ENCODE measurements at regions not wholly inside any gene's neighbourhood (a gene's known extent, or its start where the extent isn't known, plus 50 kb on each side); places are given as distances from the start of the nearest gene placed in this dataset.

DNA sequence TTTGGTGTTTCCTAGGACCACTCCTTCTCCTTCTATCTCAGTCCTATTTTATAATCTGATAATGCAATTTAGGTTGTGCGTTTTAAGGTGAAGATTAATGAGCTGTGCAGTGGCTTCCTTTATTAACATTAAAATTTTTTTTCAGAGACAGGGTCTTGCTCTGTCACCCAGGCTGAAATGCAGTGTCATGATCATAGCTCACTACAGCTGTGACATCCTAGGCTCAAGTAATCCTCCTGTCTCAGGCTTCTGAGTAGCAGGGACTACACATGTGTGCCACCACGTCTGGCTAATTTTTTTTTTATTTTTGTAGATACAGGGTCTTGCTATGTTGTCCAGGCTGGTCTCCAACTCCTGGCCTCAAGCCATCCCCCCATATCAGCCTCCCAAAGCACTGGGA lies 53.0 kb upstream of the DSP start:
- TF ChIP-seq, protein P1, sequence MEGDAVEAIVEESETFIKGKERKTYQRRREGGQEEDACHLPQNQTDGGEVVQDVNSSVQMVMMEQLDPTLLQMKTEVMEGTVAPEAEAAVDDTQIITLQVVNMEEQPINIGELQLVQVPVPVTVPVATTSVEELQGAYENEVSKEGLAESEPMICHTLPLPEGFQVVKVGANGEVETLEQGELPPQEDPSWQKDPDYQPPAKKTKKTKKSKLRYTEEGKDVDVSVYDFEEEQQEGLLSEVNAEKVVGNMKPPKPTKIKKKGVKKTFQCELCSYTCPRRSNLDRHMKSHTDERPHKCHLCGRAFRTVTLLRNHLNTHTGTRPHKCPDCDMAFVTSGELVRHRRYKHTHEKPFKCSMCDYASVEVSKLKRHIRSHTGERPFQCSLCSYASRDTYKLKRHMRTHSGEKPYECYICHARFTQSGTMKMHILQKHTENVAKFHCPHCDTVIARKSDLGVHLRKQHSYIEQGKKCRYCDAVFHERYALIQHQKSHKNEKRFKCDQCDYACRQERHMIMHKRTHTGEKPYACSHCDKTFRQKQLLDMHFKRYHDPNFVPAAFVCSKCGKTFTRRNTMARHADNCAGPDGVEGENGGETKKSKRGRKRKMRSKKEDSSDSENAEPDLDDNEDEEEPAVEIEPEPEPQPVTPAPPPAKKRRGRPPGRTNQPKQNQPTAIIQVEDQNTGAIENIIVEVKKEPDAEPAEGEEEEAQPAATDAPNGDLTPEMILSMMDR (IDR thresholded peaks at IDR 0.05; ENCODE audit: poor library complexity): no peak
- TF ChIP-seq EZH2phosphoT487 (IDR thresholded peaks at IDR 0.05; ENCODE audit: low read depth, severe bottlenecking, unreplicated experiment) (no peak), EZH2 (IDR thresholded peaks at IDR 0.05; ENCODE audit: borderline replicate concordance) (no peak)

Measured in hepatocyte (in vitro differentiated cells).